GM19463 (cell line): ENCODE measurements at regions not wholly inside any gene's neighbourhood (a gene's known extent, or its start where the extent isn't known, plus 50 kb on each side); places are given as distances from the start of the nearest gene placed in this dataset.

ENCODE experiments used
- ATAC-seq: cut with Tn5 transposase; IDR thresholded peaks from one replicate; pipeline ENCODE4 v1.9.1; 2021; ENCODE audit warnings: mild to moderate bottlenecking, moderate library complexity; ENCODE audit not compliant: unreplicated experiment

- ATAC-seq = no peak
Observed at GRCh38 chr7:131100357-131101054, 227.2 kb upstream of the MKLN1 start.

- no peak for ATAC-seq
Observed at GRCh38 chr7:131103997-131104396, 223.7 kb upstream of the MKLN1 start.

GRCh38 chr7:131104596-131105293, 222.9 kb upstream of the MKLN1 start:
- ATAC-seq = no peak

GRCh38 chr7:131105294-131105798, 222.3 kb upstream of the MKLN1 start:
- no peak for ATAC-seq

- ATAC-seq = peak; percentile 31
Observed at GRCh38 chr7:131105799-131106680, 221.6 kb upstream of the MKLN1 start.

- ATAC-seq = no peak
Observed at GRCh38 chr7:131106681-131107336, 220.9 kb upstream of the MKLN1 start.

GRCh38 chr7:131107337-131108211, 220.1 kb upstream of the MKLN1 start:
- ATAC-seq = peak; percentile 37

GRCh38 chr7:131108212-131108940, 219.3 kb upstream of the MKLN1 start:
- no peak for ATAC-seq

GRCh38 chr7:131109011-131109758, 218.5 kb upstream of the MKLN1 start:
- ATAC-seq = no peak

GRCh38 chr7:131109759-131110296, 217.8 kb upstream of the MKLN1 start:
- peak; percentile 24 for ATAC-seq

- no peak for ATAC-seq
Observed at GRCh38 chr7:131110297-131111080, 217.2 kb upstream of the MKLN1 start.

- no peak for ATAC-seq
Observed at GRCh38 chr7:131111081-131111576, 216.5 kb upstream of the MKLN1 start.

- ATAC-seq = no peak
Observed at GRCh38 chr7:131111792-131112191, 215.9 kb upstream of the MKLN1 start.

GRCh38 chr7:131112431-131112830, 215.2 kb upstream of the MKLN1 start:
- ATAC-seq = no peak

- ATAC-seq = no peak
Observed at GRCh38 chr7:131115340-131115739, 212.3 kb upstream of the MKLN1 start.

GRCh38 chr7:131117439-131117838, 210.2 kb upstream of the MKLN1 start:
- ATAC-seq = no peak

- no peak for ATAC-seq
Observed at GRCh38 chr7:131119381-131119780, 208.3 kb upstream of the MKLN1 start.
